ENCODE measurements at regions not wholly inside any gene's neighbourhood (a gene's known extent, or its start where the extent isn't known, plus 50 kb on each side); places are given as distances from the start of the nearest gene placed in this dataset.

- no peak for TF ChIP-seq CTCF (IDR thresholded peaks at IDR 0.05; ENCODE audit: extremely low read depth, missing control alignments)
- DNase-seq (ENCODE audit: low spot score): no peak
Measured at GRCh38 chr16:65622871-65623270, 501.0 kb upstream of the CDH11 start.

- TF ChIP-seq CTCF (IDR thresholded peaks at IDR 0.05; ENCODE audit: extremely low read depth, missing control alignments): no peak
- no peak for DNase-seq (ENCODE audit: low spot score)
Measured at GRCh38 chr16:65622151-65622550, 500.3 kb upstream of the CDH11 start.

- no peak for DNase-seq (ENCODE audit: low spot score)
- no peak for TF ChIP-seq CTCF (IDR thresholded peaks at IDR 0.05; ENCODE audit: extremely low read depth, missing control alignments)
Measured at GRCh38 chr16:65621640-65622039, 499.8 kb upstream of the CDH11 start.

GRCh38 chr16:65619606-65620005 lies 497.7 kb upstream of the CDH11 start:
- no peak for TF ChIP-seq CTCF (IDR thresholded peaks at IDR 0.05; ENCODE audit: extremely low read depth, missing control alignments)
- DNase-seq (ENCODE audit: low spot score): no peak

- TF ChIP-seq CTCF (IDR thresholded peaks at IDR 0.05; ENCODE audit: extremely low read depth, missing control alignments): no peak
- no peak for DNase-seq (ENCODE audit: low spot score)
Measured at GRCh38 chr16:65618931-65619330, 497.1 kb upstream of the CDH11 start.

- DNase-seq (ENCODE audit: low spot score): no peak
- TF ChIP-seq CTCF (IDR thresholded peaks at IDR 0.05; ENCODE audit: extremely low read depth, missing control alignments): no peak
Measured at GRCh38 chr16:65618333-65618732, 496.5 kb upstream of the CDH11 start.

- DNase-seq (ENCODE audit: low spot score): no peak
- no peak for TF ChIP-seq CTCF (IDR thresholded peaks at IDR 0.05; ENCODE audit: extremely low read depth, missing control alignments)
Measured at GRCh38 chr16:65617421-65617820, 495.6 kb upstream of the CDH11 start.
